Activated T-helper 2 cell treated with anti-CD3 and anti-CD28 coated beads, Interferon-gamma antibody, Interleukin-2, Interleukin-4, amounts not matched to agents 10 μg/mL and 5 μg/mL and 100 μg/mL, durations not matched to agents 14 hours and 24 hours and 36 hours (primary cell): ENCODE measurements at regions not wholly inside any gene's neighbourhood (a gene's known extent, or its start where the extent isn't known, plus 50 kb on each side); places are given as distances from the start of the nearest gene placed in this dataset.

ENCODE experiments used
- DNase-seq: peaks from one replicate; pipeline ENCODE4 v3.0.0; 2021; ENCODE audit warnings: low spot score
- H3K27ac Mint-ChIP-seq: one replicate; pipeline ENCODE4 v1.8.0; 2021; ENCODE audit warnings: mixed read lengths
- H3K27me3 Mint-ChIP-seq: one replicate; pipeline ENCODE4 v1.8.0; 2021; ENCODE audit warnings: low read depth, mixed read lengths
- H3K36me3 Mint-ChIP-seq: one replicate; pipeline ENCODE4 v1.8.0; 2021; ENCODE audit warnings: low read depth, mixed read lengths
- H3K4me1 Mint-ChIP-seq: one replicate; pipeline ENCODE4 v1.8.0; 2021; ENCODE audit warnings: low read depth, mixed read lengths
- H3K4me3 Mint-ChIP-seq: one replicate; pipeline ENCODE4 v1.8.0; 2021; ENCODE audit warnings: low read depth, mild to moderate bottlenecking, moderate library complexity, mixed read lengths
- H3K9me3 Mint-ChIP-seq: one replicate; pipeline ENCODE4 v1.8.0; 2021; ENCODE audit warnings: mixed read lengths
- intact Hi-C: fragments of 100-400 bp; cut with micrococcal nuclease; formaldehyde crosslinking; loops from one replicate; pipeline ENCODE4 v1.15.1; 2023

- DNase-seq, result no peak
- no peaks in the 10 kb centered on the region for H3K4me1 Mint-ChIP-seq
- H3K36me3 Mint-ChIP-seq, result no peaks in the 10 kb centered on the region
- H3K9me3 Mint-ChIP-seq, result peaks cover 7% of the 10 kb centered on the region
- no peak overlapping the region for H3K27ac Mint-ChIP-seq
- intact Hi-C loops, result no loop called here
- no peaks in the 10 kb centered on the region for H3K27me3 Mint-ChIP-seq
- H3K4me3 Mint-ChIP-seq, result no peak overlapping the region
Observed at GRCh38 chr2:183575481-183575880, 451.2 kb downstream of the NUP35 start.

- Mint-ChIP-seq H3K9me3 (no peaks in the 10 kb centered on the region), H3K27ac (no peak overlapping the region)
Observed at GRCh38 chr2:183579686-183580085, 455.4 kb downstream of the NUP35 start.

GRCh38 chr2:183592271-183592670 is 468.0 kb downstream of the NUP35 start:
- no peaks in the 10 kb centered on the region for H3K4me1 Mint-ChIP-seq
- peaks cover 5% of the 10 kb centered on the region for H3K9me3 Mint-ChIP-seq
- intact Hi-C loops, result no loop called here
- H3K36me3 Mint-ChIP-seq, result no peaks in the 10 kb centered on the region
- H3K27me3 Mint-ChIP-seq, result no peaks in the 10 kb centered on the region
- no peak overlapping the region for H3K4me3 Mint-ChIP-seq
- H3K27ac Mint-ChIP-seq, result no peak overlapping the region
- no peak for DNase-seq

More at GRCh38 chr2:183579686-183580085, 455.4 kb downstream of the NUP35 start:
- Mint-ChIP-seq H3K4me1 (no peaks in the 10 kb centered on the region), H3K4me3 (no peak overlapping the region), H3K27me3 (no peaks in the 10 kb centered on the region), H3K36me3 (no peaks in the 10 kb centered on the region)
- DNase-seq, result no peak
- intact Hi-C loops, result no loop called here

- no peaks in the 10 kb centered on the region for H3K9me3 Mint-ChIP-seq
- H3K4me1 Mint-ChIP-seq, result no peaks in the 10 kb centered on the region
Observed at GRCh38 chr2:183594150-183594549, 469.9 kb downstream of the NUP35 start.

GRCh38 chr2:183597841-183598240 is 473.6 kb downstream of the NUP35 start:
- no peak overlapping the region for H3K4me3 Mint-ChIP-seq
- no peaks in the 10 kb centered on the region for H3K36me3 Mint-ChIP-seq

More at GRCh38 chr2:183594150-183594549, 469.9 kb downstream of the NUP35 start:
- Mint-ChIP-seq H3K36me3 (no peaks in the 10 kb centered on the region), H3K27me3 (no peaks in the 10 kb centered on the region), H3K27ac (no peak overlapping the region), H3K4me3 (no peak overlapping the region)
- DNase-seq, result no peak
- intact Hi-C loops, result no loop called here

GRCh38 chr2:183604065-183604464 is 479.8 kb downstream of the NUP35 start:
- H3K4me1 Mint-ChIP-seq, result no peaks in the 10 kb centered on the region
- no peak for DNase-seq
- no peak overlapping the region for H3K4me3 Mint-ChIP-seq
- no peaks in the 10 kb centered on the region for H3K27me3 Mint-ChIP-seq
- H3K36me3 Mint-ChIP-seq, result no peaks in the 10 kb centered on the region
- intact Hi-C loops, result no loop called here
- no peaks in the 10 kb centered on the region for H3K9me3 Mint-ChIP-seq
- no peak overlapping the region for H3K27ac Mint-ChIP-seq

More at GRCh38 chr2:183597841-183598240, 473.6 kb downstream of the NUP35 start:
- no peaks in the 10 kb centered on the region for H3K27me3 Mint-ChIP-seq
- no peak overlapping the region for H3K27ac Mint-ChIP-seq
- no peak for DNase-seq
- H3K4me1 Mint-ChIP-seq, result no peaks in the 10 kb centered on the region
- no peaks in the 10 kb centered on the region for H3K9me3 Mint-ChIP-seq
- intact Hi-C loops, result no loop called here

GRCh38 chr2:183605440-183605839 is 481.2 kb downstream of the NUP35 start:
- H3K36me3 Mint-ChIP-seq, result no peaks in the 10 kb centered on the region
- no peak overlapping the region for H3K27ac Mint-ChIP-seq
- no peaks in the 10 kb centered on the region for H3K4me1 Mint-ChIP-seq
- intact Hi-C loops, result no loop called here
- no peak for DNase-seq
- no peaks in the 10 kb centered on the region for H3K9me3 Mint-ChIP-seq
- no peaks in the 10 kb centered on the region for H3K27me3 Mint-ChIP-seq
- no peak overlapping the region for H3K4me3 Mint-ChIP-seq

GRCh38 chr2:183606022-183606717 is 481.9 kb downstream of the NUP35 start:
- no peaks in the 10 kb centered on the region for H3K4me1 Mint-ChIP-seq
- H3K9me3 Mint-ChIP-seq, result no peaks in the 10 kb centered on the region
- no peak overlapping the region for H3K27ac Mint-ChIP-seq
- H3K36me3 Mint-ChIP-seq, result no peaks in the 10 kb centered on the region
- DNase-seq, result no peak
- intact Hi-C loops, result no loop called here
- no peaks in the 10 kb centered on the region for H3K27me3 Mint-ChIP-seq
- H3K4me3 Mint-ChIP-seq, result no peak overlapping the region

GRCh38 chr2:183606718-183607085 is 482.5 kb downstream of the NUP35 start:
- no peaks in the 10 kb centered on the region for H3K36me3 Mint-ChIP-seq
- no peak overlapping the region for H3K4me3 Mint-ChIP-seq
- H3K4me1 Mint-ChIP-seq, result no peaks in the 10 kb centered on the region
- no peaks in the 10 kb centered on the region for H3K27me3 Mint-ChIP-seq
- no peak overlapping the region for H3K27ac Mint-ChIP-seq
- no peak for DNase-seq
- no peaks in the 10 kb centered on the region for H3K9me3 Mint-ChIP-seq
- intact Hi-C loops, result no loop called here

GRCh38 chr2:183607995-183608394 is 483.8 kb downstream of the NUP35 start:
- intact Hi-C loops, result no loop called here
- no peak overlapping the region for H3K27ac Mint-ChIP-seq
- H3K4me1 Mint-ChIP-seq, result no peaks in the 10 kb centered on the region
- no peaks in the 10 kb centered on the region for H3K9me3 Mint-ChIP-seq
- H3K36me3 Mint-ChIP-seq, result no peaks in the 10 kb centered on the region
- H3K4me3 Mint-ChIP-seq, result no peak overlapping the region
- H3K27me3 Mint-ChIP-seq, result no peaks in the 10 kb centered on the region
- no peak for DNase-seq

GRCh38 chr2:183608747-183609146 is 484.5 kb downstream of the NUP35 start:
- Mint-ChIP-seq H3K27me3 (no peaks in the 10 kb centered on the region), H3K9me3 (no peaks in the 10 kb centered on the region), H3K4me3 (no peak overlapping the region), H3K4me1 (no peaks in the 10 kb centered on the region), H3K27ac (no peak overlapping the region), H3K36me3 (no peaks in the 10 kb centered on the region)
- intact Hi-C loops, result no loop called here
- no peak for DNase-seq

GRCh38 chr2:183610724-183611123 is 486.5 kb downstream of the NUP35 start:
- DNase-seq, result no peak
- no peaks in the 10 kb centered on the region for H3K9me3 Mint-ChIP-seq
- H3K4me1 Mint-ChIP-seq, result no peaks in the 10 kb centered on the region
- no peaks in the 10 kb centered on the region for H3K27me3 Mint-ChIP-seq
- intact Hi-C loops, result no loop called here
- H3K36me3 Mint-ChIP-seq, result no peaks in the 10 kb centered on the region
- no peak overlapping the region for H3K27ac Mint-ChIP-seq
- H3K4me3 Mint-ChIP-seq, result no peak overlapping the region

- intact Hi-C loops, result no loop called here
- no peak overlapping the region for H3K27ac Mint-ChIP-seq
- no peaks in the 10 kb centered on the region for H3K27me3 Mint-ChIP-seq
- H3K9me3 Mint-ChIP-seq, result peaks cover 13% of the 10 kb centered on the region
- H3K4me3 Mint-ChIP-seq, result no peak overlapping the region
- no peaks in the 10 kb centered on the region for H3K4me1 Mint-ChIP-seq
- DNase-seq, result no peak
- H3K36me3 Mint-ChIP-seq, result no peaks in the 10 kb centered on the region
Observed at GRCh38 chr2:183614799-183615435, 490.7 kb downstream of the NUP35 start.
